ENCODE measurements at regions not wholly inside any gene's neighbourhood (a gene's known extent, or its start where the extent isn't known, plus 50 kb on each side); places are given as distances from the start of the nearest gene placed in this dataset.

GRCh38 chr4:104975617-104976016 lies 171.1 kb upstream of the TET2 start:
- no peaks in the 10 kb centered on the region for H3K79me2 ChIP-seq (replicated peaks; ENCODE audit: insufficient read depth)
- no peaks in the 10 kb centered on the region for H3K36me3 Mint-ChIP-seq (ENCODE audit: low read depth)

More at GRCh38 chr4:104975617-104976016, 171.1 kb upstream of the TET2 start:
- no peak overlapping the region for H3K27ac Mint-ChIP-seq
- no peaks in the 10 kb centered on the region for H3F3A ChIP-seq (replicated peaks; ENCODE audit: low read depth)
- no peaks in the 10 kb centered on the region for H3K4me1 Mint-ChIP-seq
- H3K27me3 Mint-ChIP-seq (ENCODE audit: insufficient read depth, low read depth, poor library complexity): no peaks in the 10 kb centered on the region
- no peak overlapping the region for H2AFZ ChIP-seq
- H3K9me3 Mint-ChIP-seq: no peaks in the 10 kb centered on the region
- no peak overlapping the region for H3K4me3 ChIP-seq
- H4K20me1 ChIP-seq (replicated peaks; ENCODE audit: insufficient read depth): no peaks in the 10 kb centered on the region
- DNase-seq (ENCODE audit: low spot score) (no peak), ATAC-seq (no peak)
- no peak overlapping the region for H3K4me2 ChIP-seq
- no peak overlapping the region for H3K27ac ChIP-seq (ENCODE audit: low read depth)
- no peak overlapping the region for H3K4me3 Mint-ChIP-seq
- H3K4me1 ChIP-seq (ENCODE audit: insufficient read depth): no peaks in the 10 kb centered on the region
- H3K36me3 ChIP-seq (ENCODE audit: insufficient read depth): no peaks in the 10 kb centered on the region
- no peaks in the 10 kb centered on the region for H3K27me3 ChIP-seq (ENCODE audit: insufficient read depth)
- no peak for TF ChIP-seq EZH2phosphoT487 (IDR thresholded peaks at IDR 0.05; ENCODE audit: unreplicated experiment)
- TF ChIP-seq JUNB (IDR thresholded peaks at IDR 0.05; ENCODE audit: unreplicated experiment): no peak
- no peak for TF ChIP-seq STAT1 (IDR thresholded peaks at IDR 0.05; ENCODE audit: unreplicated experiment)
- no peak for TF ChIP-seq POLR2AphosphoS5 (IDR thresholded peaks at IDR 0.05; ENCODE audit: low read depth)
- TF ChIP-seq CTCF (conservative IDR thresholded peaks at IDR 0.05; ENCODE audit: low read depth in 2 of 2): no peak
- no peak for TF ChIP-seq EZH2 (IDR thresholded peaks at IDR 0.05; ENCODE audit: low read depth, unreplicated experiment)
- no peak for TF ChIP-seq ZNF114 (CRISPR knock-in tag; IDR thresholded peaks at IDR 0.05)
- TF ChIP-seq ZNF331 (CRISPR knock-in tag; IDR thresholded peaks at IDR 0.05; ENCODE audit: low read depth): no peak
- TF ChIP-seq REST (IDR thresholded peaks at IDR 0.05; ENCODE audit: unreplicated experiment): no peak
- no peak for TF ChIP-seq ZNF462 (CRISPR knock-in tag; IDR thresholded peaks at IDR 0.05)
- no peak for TF ChIP-seq ETS1 (IDR thresholded peaks at IDR 0.05)
- no peak for TF ChIP-seq CREB1 (CRISPR knock-in tag; IDR thresholded peaks at IDR 0.05; ENCODE audit: low read depth)
- no peak for TF ChIP-seq NANOG (IDR thresholded peaks at IDR 0.05; ENCODE audit: borderline replicate concordance)
- H3K9me2 ChIP-seq (ENCODE audit: insufficient read depth): peaks cover 8% of the 10 kb centered on the region
